IMR-90 (cell line): ENCODE measurements at regions not wholly inside any gene's neighbourhood (a gene's known extent, or its start where the extent isn't known, plus 50 kb on each side); places are given as distances from the start of the nearest gene placed in this dataset.

ENCODE experiments used
- ATAC-seq: fragments of 200-7000 bp; cut with Tn5 transposase; 2 replicates; pipeline ENCODE4 v1.9.1; 2020; ENCODE audit warnings: low read depth, mild to moderate bottlenecking, moderate library complexity
- BruUV-seq: library from RNA; stranded (reverse); fragments of 400-500 nt; replicated peaks from 2 replicates; lab custom pipeline; 2021; lab: Mats Ljungman, UMichigan
- CTCF ChIA-PET: fragments of 300-600 bp; formaldehyde crosslinking; extraction: SDS; loops from one replicate; lab custom pipeline; 2021; ENCODE audit warnings: antibody characterized with exemption; lab: Yijun Ruan, JAX
- POLR2A ChIA-PET: fragments of 300-600 bp; sonication (Branson Sonifier 250); formaldehyde crosslinking; loops from one replicate; lab custom pipeline; 2022; ENCODE audit warnings: antibody characterized with exemption; ENCODE audit not compliant: unreplicated experiment; lab: Charles Lee
- DNase-seq: peaks from one replicate; pipeline ENCODE4 v3.0.0; 2013
- H2AFZ ChIP-seq: replicated peaks from 2 replicates; pipeline ENCODE3; 2013; ENCODE audit warnings: low read length, mild to moderate bottlenecking; ENCODE audit not compliant: poor library complexity
- H2AK5ac ChIP-seq: 2 replicates; pipeline ENCODE4 v1.6.1; 2013; ENCODE audit warnings: low read depth, low read length, inconsistent platforms
- H2AK9ac ChIP-seq: replicated peaks from 2 replicates; pipeline ENCODE3; 2013; ENCODE audit warnings: mild to moderate bottlenecking, low read depth, low read length, moderate library complexity; ENCODE audit not compliant: poor library complexity
- H2BK120ac ChIP-seq: 2 replicates; pipeline ENCODE4 v1.6.1; 2013; ENCODE audit warnings: low read depth, low read length, inconsistent platforms
- H2BK15ac ChIP-seq: 3 replicates; pipeline ENCODE4 v1.6.1; 2013; ENCODE audit warnings: low read depth, low read length, inconsistent platforms
- H2BK20ac ChIP-seq: 2 replicates; pipeline ENCODE4 v1.6.1; 2013; ENCODE audit warnings: low read depth, mild to moderate bottlenecking, inconsistent platforms, low read length, moderate library complexity
- H2BK5ac ChIP-seq: 2 replicates; pipeline ENCODE4 v1.6.1; 2013; ENCODE audit warnings: mild to moderate bottlenecking, low read depth, low read length, inconsistent platforms; ENCODE audit not compliant: poor library complexity, severe bottlenecking
- H3K14ac ChIP-seq: replicated peaks from 2 replicates; pipeline ENCODE4 v1.6.1; 2013; ENCODE audit warnings: low read depth, low read length, inconsistent platforms
- H3K18ac ChIP-seq: 2 replicates; pipeline ENCODE4 v1.6.1; 2013; ENCODE audit warnings: low read depth, low read length, control low read depth
- H3K23ac ChIP-seq: 2 replicates; pipeline ENCODE4 v1.6.1; 2013; ENCODE audit warnings: low read depth, low read length, inconsistent platforms
- H3K27ac ChIP-seq: 2 replicates; pipeline ENCODE4 v1.5.1; 2013; ENCODE audit warnings: mild to moderate bottlenecking, control low read depth, low read length; ENCODE audit not compliant: insufficient read depth
- H3K27me3 ChIP-seq: 2 replicates; pipeline ENCODE4 v1.6.1; 2013; ENCODE audit warnings: low read length; ENCODE audit not compliant: control insufficient read depth, insufficient read depth
- H3K36me3 ChIP-seq: 2 replicates; pipeline ENCODE4 v1.6.1; 2013; ENCODE audit warnings: low read length, mixed read lengths; ENCODE audit not compliant: control insufficient read depth, insufficient read depth
- H3K4ac ChIP-seq: 2 replicates; pipeline ENCODE4 v1.6.1; 2013; ENCODE audit warnings: low read depth, low read length, inconsistent platforms
- H3K4me1 ChIP-seq: 2 replicates; pipeline ENCODE4 v1.6.1; 2013; ENCODE audit warnings: low read length, mixed read lengths; ENCODE audit not compliant: control insufficient read depth, insufficient read depth
- H3K4me2 ChIP-seq: 2 replicates; pipeline ENCODE4 v1.6.1; 2013; ENCODE audit warnings: low read depth, mild to moderate bottlenecking, control low read depth, low read length, moderate library complexity
- H3K4me3 ChIP-seq: 2 replicates; pipeline ENCODE4 v1.5.1; 2013; ENCODE audit warnings: low read depth, mild to moderate bottlenecking, control low read depth, low read length, moderate library complexity; ENCODE audit not compliant: insufficient read depth
- H3K56ac ChIP-seq: 2 replicates; pipeline ENCODE4 v1.6.1; 2013; ENCODE audit warnings: low read length, inconsistent platforms; ENCODE audit not compliant: insufficient read depth; ENCODE audit errors: extremely low read depth
- H3K79me1 ChIP-seq, 2 experiments: 2 replicates each; pipeline ENCODE4 v1.6.1; 2013; ENCODE audit warnings: low read length in 2 of 2, inconsistent platforms in 1 of 2, low read depth in 1 of 2
- H3K9ac ChIP-seq: 2 replicates; pipeline ENCODE4 v1.6.1; 2013; ENCODE audit warnings: low read depth, low read length, control low read depth
- H3K9me1 ChIP-seq: 2 replicates; pipeline ENCODE4 v1.6.1; 2013; ENCODE audit warnings: low read length, inconsistent platforms; ENCODE audit not compliant: insufficient read depth
- H3K9me3 ChIP-seq: 2 replicates; pipeline ENCODE4 v1.6.1; 2013; ENCODE audit warnings: low read length; ENCODE audit not compliant: control insufficient read depth, insufficient read depth
- H4K20me1 ChIP-seq: 2 replicates; pipeline ENCODE4 v1.6.1; 2013; ENCODE audit warnings: low read length, inconsistent platforms; ENCODE audit not compliant: insufficient read depth
- H4K5ac ChIP-seq: 2 replicates; pipeline ENCODE4 v1.6.1; 2013; ENCODE audit warnings: mild to moderate bottlenecking, low read depth, low read length, control low read depth
- H4K8ac ChIP-seq, 2 experiments: 2 replicates each; pipeline ENCODE4 v1.6.1; 2013; ENCODE audit warnings: low read depth in 2 of 2, low read length in 2 of 2, control low read depth in 1 of 2, inconsistent platforms in 1 of 2
- H4K91ac ChIP-seq: 2 replicates; pipeline ENCODE4 v1.6.1; 2013; ENCODE audit warnings: low read depth, low read length, inconsistent platforms; ENCODE audit not compliant: insufficient read depth
- BHLHE40 ChIP-seq: fragments of 150-350 bp; IDR thresholded peaks from 2 replicates; pipeline ENCODE4 v1.6.1; 2016; ENCODE audit warnings: mild to moderate bottlenecking, low read depth, low read length
- CEBPB ChIP-seq: IDR thresholded peaks from 2 replicates; pipeline ENCODE4 v1.6.1; 2012; ENCODE audit warnings: low read depth, low read length, improper control_type of control experiment
- CHD1 ChIP-seq: IDR thresholded peaks from 2 replicates; pipeline ENCODE4 v1.6.1; 2012; ENCODE audit warnings: low read depth, low read length, improper control_type of control experiment
- CTCF ChIP-seq: conservative IDR thresholded peaks from 2 replicates; pipeline ENCODE4 v1.5.1; 2012; ENCODE audit warnings: mild to moderate bottlenecking, low read depth, low read length, improper control_type of control experiment
- ELK1 ChIP-seq: fragments of 150-350 bp; IDR thresholded peaks from 2 replicates; pipeline ENCODE4 v1.6.1; 2016; ENCODE audit warnings: low read depth, mild to moderate bottlenecking, low read length, moderate library complexity, borderline replicate concordance
- FOS ChIP-seq: fragments of 150-350 bp; IDR thresholded peaks from 2 replicates; pipeline ENCODE4 v1.6.1; 2016; ENCODE audit warnings: low read depth, low read length
- MAFK ChIP-seq: IDR thresholded peaks from 2 replicates; pipeline ENCODE4 v1.6.1; 2012; ENCODE audit warnings: low read depth, low read length, improper control_type of control experiment
- MAZ ChIP-seq: IDR thresholded peaks from 2 replicates; pipeline ENCODE4 v1.6.1; 2012; ENCODE audit warnings: low read depth, mild to moderate bottlenecking, low read length, improper control_type of control experiment, moderate library complexity, borderline replicate concordance
- MXI1 ChIP-seq: IDR thresholded peaks from 2 replicates; pipeline ENCODE4 v1.6.1; 2012; ENCODE audit warnings: low read depth, mild to moderate bottlenecking, low read length, moderate library complexity, borderline replicate concordance
- NFE2L2 ChIP-seq: fragments of 150-350 bp; IDR thresholded peaks from 2 replicates; pipeline ENCODE4 v1.6.1; 2016; ENCODE audit warnings: low read depth, mild to moderate bottlenecking, low read length
- RAD21 ChIP-seq: IDR thresholded peaks from 2 replicates; pipeline ENCODE4 v1.6.1; 2012; ENCODE audit warnings: low read length, improper control_type of control experiment
- RCOR1 ChIP-seq: IDR thresholded peaks from 2 replicates; pipeline ENCODE4 v1.6.1; 2012; ENCODE audit warnings: mild to moderate bottlenecking, low read length, improper control_type of control experiment; ENCODE audit not compliant: insufficient replicate concordance
- RFX5 ChIP-seq: IDR thresholded peaks from 2 replicates; pipeline ENCODE4 v1.8.0; 2012; ENCODE audit warnings: low read depth, mild to moderate bottlenecking, low read length, moderate library complexity
- SMC3 ChIP-seq: fragments of 150-350 bp; IDR thresholded peaks from 2 replicates; pipeline ENCODE4 v1.6.1; 2016; ENCODE audit warnings: low read depth, mild to moderate bottlenecking, antibody characterized with exemption, low read length, moderate library complexity
- WGBS, 2 experiments: methylation state at CpG; one replicate each; pipeline versions ENCODE4 v1.1.5 to v1.1.7; 2013; ENCODE audit warnings: missing lambda C conversion rate in 2 of 2; ENCODE audit not compliant: insufficient read length in 1 of 2; ENCODE audit errors: extremely low coverage in 2 of 2; 5-methylcytosine and 5-hydroxymethylcytosine counted together
- dilution Hi-C: fragments of 300-500 bp; cut with HindIII; formaldehyde crosslinking; loops from one replicate; pipeline ENCODE4 v1.14.3; 2018; ENCODE audit warnings: low sequenced_read_pairs; ENCODE audit not compliant: unreplicated experiment
- in situ Hi-C: fragments of 300-500 bp; cut with MboI; formaldehyde crosslinking; loops from 3 replicates; pipeline ENCODE4 v1.14.3; 2019; ENCODE audit warnings: low sequenced_read_pairs, inconsistent platforms, mixed read lengths
- intact Hi-C: fragments of 100-400 bp; cut with micrococcal nuclease; formaldehyde crosslinking; loops from 2 replicates; pipeline ENCODE4 v1.10.0; 2022
- TF ChIP-seq, protein P1 (sequence below): fragments of 150-350 bp; IDR thresholded peaks from 2 replicates; pipeline ENCODE4 v1.6.1; 2017; ENCODE audit warnings: mild to moderate bottlenecking, antibody characterized with exemption, low read length, low read depth

- dilution Hi-C loops: no loop called here
- ATAC-seq (no peak), DNase-seq (no peak)
- H3K9ac ChIP-seq: no peak overlapping the region
- no peak overlapping the region for H3K23ac ChIP-seq
- no peaks in the 10 kb centered on the region for H3K36me3 ChIP-seq
- H2BK15ac ChIP-seq: no peak overlapping the region
- ChIA-PET POLR2A (no interaction called here), CTCF (interaction anchor here (1.0 kb wide), 1 partner anchor 17 kb away, joined by 6 read pairs; no protein-coding TSS in a partner anchor)
- H3K9me1 ChIP-seq: no peaks in the 10 kb centered on the region
- H3K27ac ChIP-seq: no peak overlapping the region
- no peak overlapping the region for H4K5ac ChIP-seq
- H3K9me3 ChIP-seq: peaks cover 4% of the 10 kb centered on the region
- H2AK9ac ChIP-seq: no peak overlapping the region
- in situ Hi-C loops: no loop called here
- no peak overlapping the region for H3K4me2 ChIP-seq
- H4K91ac ChIP-seq: no peak overlapping the region
- no peak overlapping the region for H2BK120ac ChIP-seq
- H2BK5ac ChIP-seq: no peak overlapping the region
- 100% methylated on average over 1 of the region's 1 CpG; no CpG with 5 or more reads in 1 of the 2 experiments for WGBS, 2 experiments
- intact Hi-C loops: no loop called here
- no peak for TF ChIP-seq MXI1
- no peak for TF ChIP-seq CEBPB
- TF ChIP-seq MAFK: no peak
- TF ChIP-seq SMC3: no peak
- no peak for TF ChIP-seq RAD21
- no peak for TF ChIP-seq FOS
- TF ChIP-seq MAZ: no peak
- TF ChIP-seq, protein P1, sequence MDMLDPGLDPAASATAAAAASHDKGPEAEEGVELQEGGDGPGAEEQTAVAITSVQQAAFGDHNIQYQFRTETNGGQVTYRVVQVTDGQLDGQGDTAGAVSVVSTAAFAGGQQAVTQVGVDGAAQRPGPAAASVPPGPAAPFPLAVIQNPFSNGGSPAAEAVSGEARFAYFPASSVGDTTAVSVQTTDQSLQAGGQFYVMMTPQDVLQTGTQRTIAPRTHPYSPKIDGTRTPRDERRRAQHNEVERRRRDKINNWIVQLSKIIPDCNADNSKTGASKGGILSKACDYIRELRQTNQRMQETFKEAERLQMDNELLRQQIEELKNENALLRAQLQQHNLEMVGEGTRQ: no peak
- no peak for TF ChIP-seq RCOR1
- no peak for TF ChIP-seq ELK1
- TF ChIP-seq BHLHE40: no peak
- no peak for TF ChIP-seq NFE2L2
- TF ChIP-seq CTCF: no peak
- TF ChIP-seq CHD1: no peak
- no peak for TF ChIP-seq RFX5
- no peaks in the 10 kb centered on the region for H3K4me1 ChIP-seq
- H3K56ac ChIP-seq: no peak overlapping the region
- no peak overlapping the region for H3K4me3 ChIP-seq
- H4K20me1 ChIP-seq: no peaks in the 10 kb centered on the region
- H3K4ac ChIP-seq: no peak overlapping the region
- H3K18ac ChIP-seq: no peak overlapping the region
- H3K14ac ChIP-seq: no peak overlapping the region
- no peak overlapping the region for H2BK20ac ChIP-seq
- H3K27me3 ChIP-seq: peaks cover 3% of the 10 kb centered on the region; the same call in 1 of the 2 replicates
- no peak overlapping the region for H4K8ac ChIP-seq
- H2AFZ ChIP-seq: no peak overlapping the region
- no peaks in the 10 kb centered on the region for H3K79me1 ChIP-seq
- BruUV-seq: no TSS peak
- no peak overlapping the region for H2AK5ac ChIP-seq
Observed at GRCh38 chr3:193008654-193009053, 91.0 kb upstream of the MB21D2 start.
